ENCODE measurements at regions not wholly inside any gene's neighbourhood (a gene's known extent, or its start where the extent isn't known, plus 50 kb on each side); places are given as distances from the start of the nearest gene placed in this dataset.

GRCh38 chr5:123875561-123876275 lies 363.7 kb downstream of the CSNK1G3 start:
- H3K4me3 ChIP-seq (ENCODE audit: low read depth, low read length): no peak overlapping the region
- DNase-seq (ENCODE audit: low read depth): no peak

- peak; percentile 47 for DNase-seq (ENCODE audit: low read depth)
Observed at GRCh38 chr5:123874600-123875201, 362.7 kb downstream of the CSNK1G3 start.

GRCh38 chr5:123873846-123874245 lies 361.9 kb downstream of the CSNK1G3 start:
- DNase-seq (ENCODE audit: low read depth): no peak
- H3K4me3 ChIP-seq (ENCODE audit: low read depth, low read length): no peak overlapping the region

More at GRCh38 chr5:123874600-123875201, 362.7 kb downstream of the CSNK1G3 start:
- H3K4me3 ChIP-seq (ENCODE audit: low read depth, low read length): no peak overlapping the region

GRCh38 chr5:123871373-123871772 lies 359.4 kb downstream of the CSNK1G3 start:
- H3K4me3 ChIP-seq (ENCODE audit: low read depth, low read length): no peak overlapping the region
- DNase-seq (ENCODE audit: low read depth): no peak

GRCh38 chr5:123868881-123869280 lies 356.9 kb downstream of the CSNK1G3 start:
- DNase-seq (ENCODE audit: low read depth): no peak
- H3K4me3 ChIP-seq (ENCODE audit: low read depth, low read length): no peak overlapping the region

- DNase-seq (ENCODE audit: low read depth): no peak
- H3K4me3 ChIP-seq (ENCODE audit: low read depth, low read length): no peak overlapping the region
Observed at GRCh38 chr5:123868267-123868666, 356.3 kb downstream of the CSNK1G3 start.

- H3K4me3 ChIP-seq (ENCODE audit: low read depth, low read length): no peak overlapping the region
- no peak for DNase-seq (ENCODE audit: low read depth)
Observed at GRCh38 chr5:123865641-123866040, 353.7 kb downstream of the CSNK1G3 start.

GRCh38 chr5:123864578-123864977 lies 352.6 kb downstream of the CSNK1G3 start:
- no peak overlapping the region for H3K4me3 ChIP-seq (ENCODE audit: low read depth, low read length)
- no peak for DNase-seq (ENCODE audit: low read depth)

GRCh38 chr5:123858938-123859337 lies 347.0 kb downstream of the CSNK1G3 start:
- no peak for DNase-seq (ENCODE audit: low read depth)
- H3K4me3 ChIP-seq (ENCODE audit: low read depth, low read length): no peak overlapping the region

GRCh38 chr5:123856766-123857165 lies 344.8 kb downstream of the CSNK1G3 start:
- no peak overlapping the region for H3K4me3 ChIP-seq (ENCODE audit: low read depth, low read length)
- no peak for DNase-seq (ENCODE audit: low read depth)

GRCh38 chr5:123855609-123856008 lies 343.6 kb downstream of the CSNK1G3 start:
- DNase-seq (ENCODE audit: low read depth): no peak
- no peak overlapping the region for H3K4me3 ChIP-seq (ENCODE audit: low read depth, low read length)

- no peak overlapping the region for H3K4me3 ChIP-seq (ENCODE audit: low read depth, low read length)
- DNase-seq (ENCODE audit: low read depth): no peak
Observed at GRCh38 chr5:123845356-123846100, 333.6 kb downstream of the CSNK1G3 start.

- no peak for DNase-seq (ENCODE audit: low read depth)
- no peak overlapping the region for H3K4me3 ChIP-seq (ENCODE audit: low read depth, low read length)
Observed at GRCh38 chr5:123844873-123845272, 332.9 kb downstream of the CSNK1G3 start.

GRCh38 chr5:123835421-123835820 lies 323.4 kb downstream of the CSNK1G3 start:
- DNase-seq (ENCODE audit: low read depth): no peak
- no peak overlapping the region for H3K4me3 ChIP-seq (ENCODE audit: low read depth, low read length)

- H3K4me3 ChIP-seq (ENCODE audit: low read depth, low read length): no peak overlapping the region
- DNase-seq (ENCODE audit: low read depth): no peak
Observed at GRCh38 chr5:123830575-123830974, 318.6 kb downstream of the CSNK1G3 start.

- no peak overlapping the region for H3K4me3 ChIP-seq (ENCODE audit: low read depth, low read length)
- DNase-seq (ENCODE audit: low read depth): no peak
Observed at GRCh38 chr5:123827811-123828210, 315.8 kb downstream of the CSNK1G3 start.

- peak; percentile 94 for DNase-seq (ENCODE audit: low read depth)
- no peak overlapping the region for H3K4me3 ChIP-seq (ENCODE audit: low read depth, low read length)
Observed at GRCh38 chr5:123819833-123820232, 307.9 kb downstream of the CSNK1G3 start.

- DNase-seq (ENCODE audit: low read depth): no peak
- H3K4me3 ChIP-seq (ENCODE audit: low read depth, low read length): no peak overlapping the region
Observed at GRCh38 chr5:123819386-123819785, 307.4 kb downstream of the CSNK1G3 start.

GRCh38 chr5:123817267-123817666 lies 305.3 kb downstream of the CSNK1G3 start:
- DNase-seq (ENCODE audit: low read depth): no peak
- H3K4me3 ChIP-seq (ENCODE audit: low read depth, low read length): no peak overlapping the region

GRCh38 chr5:123814801-123815470 lies 303.0 kb downstream of the CSNK1G3 start:
- no peak for DNase-seq (ENCODE audit: low read depth)
- H3K4me3 ChIP-seq (ENCODE audit: low read depth, low read length): no peak overlapping the region
